Trophoblast cell (in vitro differentiated cells and primary cell): ENCODE measurements at regions not wholly inside any gene's neighbourhood (a gene's known extent, or its start where the extent isn't known, plus 50 kb on each side); places are given as distances from the start of the nearest gene placed in this dataset.

Source experiments
- DNase-seq, 2 donors: peaks; one replicate each; pipeline ENCODE4 v3.0.0-alpha.2; 2016
- H2AFZ ChIP-seq: 2 replicates; pipeline ENCODE4 v1.6.1; 2013; ENCODE audit warnings: low read length, moderate library complexity, mild to moderate bottlenecking; ENCODE audit not compliant: insufficient read depth, poor library complexity
- H2AK5ac ChIP-seq: 2 replicates; pipeline ENCODE4 v1.6.1; 2013; ENCODE audit warnings: mild to moderate bottlenecking, low read length
- H2BK120ac ChIP-seq: 2 replicates; pipeline ENCODE4 v1.6.1; 2013; ENCODE audit warnings: low read length, mild to moderate bottlenecking, moderate library complexity; ENCODE audit not compliant: insufficient read depth, poor library complexity
- H2BK12ac ChIP-seq: 2 replicates; pipeline ENCODE4 v1.6.1; 2013; ENCODE audit warnings: mild to moderate bottlenecking, low read length, moderate library complexity
- H2BK5ac ChIP-seq: 2 replicates; pipeline ENCODE4 v1.6.1; 2013; ENCODE audit warnings: low read length, low read depth, moderate library complexity, mild to moderate bottlenecking; ENCODE audit not compliant: poor library complexity
- H3K14ac ChIP-seq: 2 replicates; pipeline ENCODE4 v1.6.1; 2013; ENCODE audit warnings: mild to moderate bottlenecking, low read length
- H3K18ac ChIP-seq: 2 replicates; pipeline ENCODE4 v1.6.1; 2013; ENCODE audit warnings: mild to moderate bottlenecking, low read length
- H3K23ac ChIP-seq: 2 replicates; pipeline ENCODE4 v1.6.1; 2013; ENCODE audit warnings: low read length
- H3K27ac ChIP-seq: 2 replicates; pipeline ENCODE4 v1.5.1; 2013; ENCODE audit warnings: low read depth, mild to moderate bottlenecking, inconsistent platforms, low read length, moderate library complexity
- H3K27me3 ChIP-seq: 2 replicates; pipeline ENCODE4 v1.6.1; 2013; ENCODE audit warnings: inconsistent platforms, mild to moderate bottlenecking, low read length, moderate library complexity; ENCODE audit not compliant: insufficient read depth
- H3K36me3 ChIP-seq, 2 experiments: 1 replicate in 1 of 2; 2 replicates in 1 of 2; pipeline ENCODE4 v1.6.1; 2013; ENCODE audit warnings: low read length in 2 of 2, mild to moderate bottlenecking in 2 of 2, moderate library complexity in 1 of 2; ENCODE audit not compliant: insufficient read depth in 2 of 2, control insufficient read depth in 1 of 2
- H3K4ac ChIP-seq: 2 replicates; pipeline ENCODE4 v1.6.1; 2013; ENCODE audit warnings: low read depth, mild to moderate bottlenecking, low read length, moderate library complexity
- H3K4me1 ChIP-seq, 2 experiments: 1 replicate in 1 of 2; 2 replicates in 1 of 2; pipeline ENCODE4 v1.6.1; 2013; ENCODE audit warnings: low read length in 2 of 2, mild to moderate bottlenecking in 2 of 2, moderate library complexity in 1 of 2; ENCODE audit not compliant: insufficient read depth in 2 of 2, control insufficient read depth in 1 of 2
- H3K4me2 ChIP-seq: 2 replicates; pipeline ENCODE4 v1.6.1; 2013; ENCODE audit warnings: inconsistent platforms, mild to moderate bottlenecking, low read length, moderate library complexity
- H3K4me3 ChIP-seq: 2 replicates; pipeline ENCODE4 v1.5.1; 2013; ENCODE audit warnings: mild to moderate bottlenecking, low read depth, low read length, inconsistent platforms
- H3K79me1 ChIP-seq: one replicate; pipeline ENCODE4 v1.6.1; 2013; ENCODE audit warnings: low read length
- H3K79me2 ChIP-seq: 2 replicates; pipeline ENCODE4 v1.6.1; 2013; ENCODE audit warnings: low read length, mild to moderate bottlenecking; ENCODE audit not compliant: control insufficient read depth, insufficient read depth, poor library complexity
- H3K9ac ChIP-seq: 2 replicates; pipeline ENCODE4 v1.6.1; 2013; ENCODE audit warnings: mild to moderate bottlenecking, low read length
- H3K9me3 ChIP-seq: 2 replicates; pipeline ENCODE4 v1.6.1; 2013; ENCODE audit warnings: low read depth, mild to moderate bottlenecking, control low read depth, inconsistent platforms, low read length; ENCODE audit not compliant: insufficient read depth
- H4K12ac ChIP-seq: 2 replicates; pipeline ENCODE4 v1.6.1; 2013; ENCODE audit warnings: low read depth, mild to moderate bottlenecking, low read length, moderate library complexity
- H4K8ac ChIP-seq: 2 replicates; pipeline ENCODE4 v1.6.1; 2013; ENCODE audit warnings: low read depth, mild to moderate bottlenecking, low read length, moderate library complexity
- H4K91ac ChIP-seq: one replicate; pipeline ENCODE4 v1.6.1; 2013; ENCODE audit warnings: low read depth, mild to moderate bottlenecking, low read length, moderate library complexity
- WGBS: extraction: QIAGEN DNeasy Blood & Tissue Kit; methylation state at CpG from one replicate; pipeline ENCODE4 v1.1.7; 2013; ENCODE audit warnings: missing lambda C conversion rate; ENCODE audit not compliant: insufficient read length, insufficient coverage; ENCODE audit errors: extremely low coverage; 5-methylcytosine and 5-hydroxymethylcytosine counted together

GRCh38 chr15:69786136-69786701, 311.5 kb downstream of the TLE3 start:
- no peaks in the 10 kb centered on the region for H3K36me3 ChIP-seq
- H3K23ac ChIP-seq, result no peak overlapping the region
- DNase-seq, result no peak
- H2AK5ac ChIP-seq, result no peak overlapping the region
- no peak overlapping the region for H4K8ac ChIP-seq
- no peak overlapping the region for H2BK5ac ChIP-seq
- H4K91ac ChIP-seq, result no peak overlapping the region
- no peaks in the 10 kb centered on the region for H3K27me3 ChIP-seq
- no peak overlapping the region for H4K12ac ChIP-seq
- H3K18ac ChIP-seq, result no peak overlapping the region
- H3K4me1 ChIP-seq, result no peaks in the 10 kb centered on the region
- H3K79me2 ChIP-seq, result no peaks in the 10 kb centered on the region
- H3K4me3 ChIP-seq, result no peak overlapping the region
- H2AFZ ChIP-seq, result no peak overlapping the region
- H3K79me1 ChIP-seq, result no peaks in the 10 kb centered on the region
- no CpG with 5 or more reads among the region's 9 CpGs for WGBS
- no peak overlapping the region for H3K4me2 ChIP-seq
- no peak overlapping the region for H3K4ac ChIP-seq
- H3K9me3 ChIP-seq, result no peaks in the 10 kb centered on the region
- H3K27ac ChIP-seq, result no peak overlapping the region
- H2BK12ac ChIP-seq, result no peak overlapping the region
- no peak overlapping the region for H3K9ac ChIP-seq
- H2BK120ac ChIP-seq, result no peak overlapping the region
- no peak overlapping the region for H3K14ac ChIP-seq

DNA sequence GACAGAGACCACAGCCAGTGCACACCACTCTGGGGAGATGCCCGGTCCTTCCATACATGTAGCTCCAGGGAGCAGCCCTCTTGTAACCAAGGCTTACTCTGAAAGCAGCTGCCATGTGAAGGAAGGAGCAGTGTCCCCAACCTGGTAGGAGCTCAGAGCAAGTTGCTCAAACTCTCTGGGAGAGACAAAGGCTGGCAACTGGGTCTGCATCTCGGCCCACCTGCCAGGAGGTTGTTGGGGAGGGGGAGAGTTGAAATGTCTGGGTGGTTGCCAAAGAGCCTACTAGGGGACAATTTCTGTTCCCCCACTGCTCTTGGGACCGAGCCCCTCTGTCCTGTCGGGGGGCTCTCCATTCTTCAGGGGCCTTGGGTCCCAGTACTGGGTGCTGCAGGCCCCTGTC, 309.9 kb downstream of the TLE3 start:
- no peaks in the 10 kb centered on the region for H3K79me1 ChIP-seq
- no peak overlapping the region for H2AFZ ChIP-seq
- H2AK5ac ChIP-seq, result no peak overlapping the region
- no peak overlapping the region for H3K4ac ChIP-seq
- no peak overlapping the region for H4K91ac ChIP-seq
- H3K4me3 ChIP-seq, result no peak overlapping the region
- H4K12ac ChIP-seq, result no peak overlapping the region
- no peak overlapping the region for H4K8ac ChIP-seq
- H3K36me3 ChIP-seq, result no peaks in the 10 kb centered on the region
- no peak for DNase-seq
- H2BK5ac ChIP-seq, result no peak overlapping the region
- H3K27me3 ChIP-seq, result no peaks in the 10 kb centered on the region
- no peak overlapping the region for H2BK12ac ChIP-seq
- no peak overlapping the region for H3K9ac ChIP-seq
- H3K23ac ChIP-seq, result no peak overlapping the region
- no peaks in the 10 kb centered on the region for H3K9me3 ChIP-seq
- H2BK120ac ChIP-seq, result no peak overlapping the region
- no peak overlapping the region for H3K18ac ChIP-seq
- H3K79me2 ChIP-seq, result no peaks in the 10 kb centered on the region
- no peak overlapping the region for H3K27ac ChIP-seq
- no peak overlapping the region for H3K14ac ChIP-seq
- H3K4me2 ChIP-seq, result no peak overlapping the region
- H3K4me1 ChIP-seq, result no peaks in the 10 kb centered on the region
- WGBS, result no CpG with 5 or more reads among the region's 4 CpGs

- no peak overlapping the region for H3K9ac ChIP-seq
- peaks cover 4 to 6% of the 10 kb centered on the region in 2 experiments for H3K4me1 ChIP-seq
- no peaks in the 10 kb centered on the region for H3K79me2 ChIP-seq
- DNase-seq, result no peak
- no peak overlapping the region for H3K4me2 ChIP-seq
- no peak overlapping the region for H4K8ac ChIP-seq
- no peaks in the 10 kb centered on the region for H3K27me3 ChIP-seq
- no peak overlapping the region for H2BK12ac ChIP-seq
- no peak overlapping the region for H2AK5ac ChIP-seq
- H2BK5ac ChIP-seq, result no peak overlapping the region
- no peak overlapping the region for H3K23ac ChIP-seq
- no peak overlapping the region for H4K91ac ChIP-seq
- H4K12ac ChIP-seq, result no peak overlapping the region
- H3K27ac ChIP-seq, result no peak overlapping the region
- no peaks in the 10 kb centered on the region for H3K9me3 ChIP-seq
- no peaks in the 10 kb centered on the region for H3K36me3 ChIP-seq
- no peak overlapping the region for H3K4ac ChIP-seq
- no peak overlapping the region for H3K14ac ChIP-seq
- WGBS, result no CpG with 5 or more reads among the region's 9 CpGs
- H3K4me3 ChIP-seq, result no peak overlapping the region
- H3K18ac ChIP-seq, result no peak overlapping the region
- H2AFZ ChIP-seq, result no peak overlapping the region
- H3K79me1 ChIP-seq, result no peaks in the 10 kb centered on the region
- no peak overlapping the region for H2BK120ac ChIP-seq
These were observed 307.9 kb downstream of the TLE3 start for GRCh38 chr15:69789648-69790393.

DNA sequence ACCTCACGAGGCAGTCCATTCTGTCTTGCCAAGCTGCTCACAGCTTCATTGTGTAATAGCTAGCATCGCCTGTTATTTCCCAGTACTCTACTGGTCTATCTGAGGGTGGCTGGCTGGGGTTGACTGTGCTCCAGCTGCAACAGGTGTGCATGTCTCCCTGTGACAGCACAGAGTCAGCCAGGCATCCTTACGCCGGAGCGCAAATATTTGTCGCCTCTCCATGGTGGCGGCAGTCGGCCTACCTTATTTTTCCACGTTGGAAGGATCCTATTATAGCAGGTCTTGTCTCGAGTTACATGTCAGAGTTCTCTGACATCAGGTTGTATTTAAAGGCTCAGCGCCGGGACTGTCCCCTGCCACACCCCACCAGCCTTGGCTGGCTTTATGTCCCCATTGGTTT, 307.1 kb downstream of the TLE3 start:
- H2AFZ ChIP-seq, result no peak overlapping the region
- H3K79me1 ChIP-seq, result no peaks in the 10 kb centered on the region
- H3K79me2 ChIP-seq, result no peaks in the 10 kb centered on the region
- no peak overlapping the region for H3K18ac ChIP-seq
- H3K14ac ChIP-seq, result no peak overlapping the region
- H3K4me2 ChIP-seq, result no peak overlapping the region
- no peak overlapping the region for H4K8ac ChIP-seq
- H3K23ac ChIP-seq, result no peak overlapping the region
- H2BK120ac ChIP-seq, result no peak overlapping the region
- no peak overlapping the region for H4K91ac ChIP-seq
- H3K9ac ChIP-seq, result no peak overlapping the region
- peaks cover 7 to 10% of the 10 kb centered on the region in 2 experiments for H3K4me1 ChIP-seq
- no peak overlapping the region for H3K4me3 ChIP-seq
- no peaks in the 10 kb centered on the region for H3K27me3 ChIP-seq
- no peak overlapping the region for H2BK5ac ChIP-seq
- no CpG with 5 or more reads among the region's 12 CpGs for WGBS
- H3K27ac ChIP-seq, result no peak overlapping the region
- H2BK12ac ChIP-seq, result no peak overlapping the region
- no peak overlapping the region for H4K12ac ChIP-seq
- no peaks in the 10 kb centered on the region for H3K36me3 ChIP-seq
- peak in 1 of 2 donors; percentile 47 for DNase-seq
- H2AK5ac ChIP-seq, result no peak overlapping the region
- H3K9me3 ChIP-seq, result no peaks in the 10 kb centered on the region
- H3K4ac ChIP-seq, result no peak overlapping the region
